ENCODE measurements at regions not wholly inside any gene's neighbourhood (a gene's known extent, or its start where the extent isn't known, plus 50 kb on each side); places are given as distances from the start of the nearest gene placed in this dataset.
A peak's percentile ranks its signal among the peaks of the same experiment; 100 is the strongest.

GRCh38 chr5:121737120-121737519 is 114.6 kb upstream of the FTMT start:
- no peak for ATAC-seq
- DNase-seq (ENCODE audit: low read depth in 1 of 2, low spot score in 1 of 2) = no peak
- POLR2A ChIA-PET = no interaction called here
- Histone ChIP-seq H3K27ac (no peak overlapping the region), H3K9me3 (no peaks in the 10 kb centered on the region), H3K4me1 (no peaks in the 10 kb centered on the region), H3K4me3 (no peak overlapping the region), H3K4me2 (no peak overlapping the region)
- peak; percentile 97 for TF ChIP-seq MAFK (IDR thresholded peaks at IDR 0.05; ENCODE audit: partially characterized antibody)
- TF ChIP-seq CEBPB (IDR thresholded peaks at IDR 0.05) = no peak
- no peak for TF ChIP-seq FOXS1 (CRISPR knock-in tag; IDR thresholded peaks at IDR 0.05)
- TF ChIP-seq NFE2L2 (conservative IDR thresholded peaks at IDR 0.05; ENCODE audit: low read length) = peak; percentile 72
- 51% methylated on average over 2 of the region's 2 CpGs for WGBS (ENCODE audit: missing lambda C conversion rate)
- FAIRE-seq = no peak
- CTCF ChIA-PET = no interaction called here

DNA sequence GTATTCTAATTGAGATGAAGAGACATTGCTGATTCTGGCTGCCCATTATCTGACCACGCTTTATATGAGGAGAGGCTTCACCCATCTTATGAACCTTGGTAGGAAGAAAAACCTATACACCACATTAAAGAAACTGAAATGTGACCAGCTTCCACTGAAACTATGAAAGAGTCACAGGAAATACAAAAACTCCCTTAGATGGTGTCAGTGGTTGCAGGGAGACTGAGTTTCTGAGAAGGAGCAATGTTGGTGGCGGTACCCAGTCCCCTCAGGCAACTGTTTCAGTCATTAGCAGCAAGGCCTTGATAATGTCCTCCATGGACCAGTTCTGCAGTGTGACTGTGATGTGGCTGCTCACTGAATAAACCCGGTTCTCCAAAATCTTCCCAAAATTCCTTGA is 110.5 kb upstream of the FTMT start:
- CTCF ChIA-PET = interaction anchor here (1.1 kb wide), 1 partner anchor 23 kb away, joined by 3 read pairs; no protein-coding TSS in a partner anchor
- POLR2A ChIA-PET = no interaction called here
- H3K4me1 ChIP-seq = no peaks in the 10 kb centered on the region
- no peak for TF ChIP-seq CHD2 (IDR thresholded peaks at IDR 0.05; ENCODE audit: low read length, partially characterized antibody)
- TF ChIP-seq MAX (IDR thresholded peaks at IDR 0.05) = no peak
- TF ChIP-seq RARB (CRISPR knock-in tag; IDR thresholded peaks at IDR 0.05) = no peak
- TF ChIP-seq JUNB (IDR thresholded peaks at IDR 0.05) = no peak
- no peak for TF ChIP-seq HES2 (IDR thresholded peaks at IDR 0.05)
- TF ChIP-seq GATA3 (IDR thresholded peaks at IDR 0.05; ENCODE audit: borderline replicate concordance) = no peak
- FAIRE-seq (no peak), ATAC-seq (no peak), DNase-seq (ENCODE audit: low read depth in 1 of 2, low spot score in 1 of 2) (no peak)
- no peak overlapping the region for H3K4me2 ChIP-seq
- no peak overlapping the region for H3K4me3 ChIP-seq
- H3K27ac ChIP-seq = no peak overlapping the region
- no peaks in the 10 kb centered on the region for H3K9me3 ChIP-seq
- 27% methylated on average over 3 of the region's 3 CpGs for WGBS (ENCODE audit: missing lambda C conversion rate)

- Histone ChIP-seq H3K4me2 (no peak overlapping the region), H3K4me3 (no peak overlapping the region), H3K4me1 (no peaks in the 10 kb centered on the region), H3K27ac (no peak overlapping the region), H3K9me3 (no peaks in the 10 kb centered on the region)
- no peak for TF ChIP-seq POLR2AphosphoS2 (conservative IDR thresholded peaks at IDR 0.05; ENCODE audit: low read length)
- no peak for TF ChIP-seq HMGXB4 (CRISPR knock-in tag; IDR thresholded peaks at IDR 0.05; ENCODE audit: borderline replicate concordance)
- TF ChIP-seq GATA3 (IDR thresholded peaks at IDR 0.05; ENCODE audit: borderline replicate concordance) = no peak
- no peak for TF ChIP-seq FOSL2 (IDR thresholded peaks at IDR 0.05)
- no peak for TF ChIP-seq FOSL2 (CRISPR knock-in tag; IDR thresholded peaks at IDR 0.05)
- TF ChIP-seq KDM5A (IDR thresholded peaks at IDR 0.05) = no peak
- TF ChIP-seq, protein P1, sequence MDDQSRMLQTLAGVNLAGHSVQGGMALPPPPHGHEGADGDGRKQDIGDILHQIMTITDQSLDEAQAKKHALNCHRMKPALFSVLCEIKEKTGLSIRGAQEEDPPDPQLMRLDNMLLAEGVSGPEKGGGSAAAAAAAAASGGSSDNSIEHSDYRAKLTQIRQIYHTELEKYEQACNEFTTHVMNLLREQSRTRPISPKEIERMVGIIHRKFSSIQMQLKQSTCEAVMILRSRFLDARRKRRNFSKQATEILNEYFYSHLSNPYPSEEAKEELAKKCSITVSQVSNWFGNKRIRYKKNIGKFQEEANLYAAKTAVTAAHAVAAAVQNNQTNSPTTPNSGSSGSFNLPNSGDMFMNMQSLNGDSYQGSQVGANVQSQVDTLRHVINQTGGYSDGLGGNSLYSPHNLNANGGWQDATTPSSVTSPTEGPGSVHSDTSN (IDR thresholded peaks at IDR 0.05) = no peak
- TF ChIP-seq E2F6 (IDR thresholded peaks at IDR 0.05; ENCODE audit: borderline replicate concordance, low read depth) = no peak
- no peak for TF ChIP-seq BHLHE40 (IDR thresholded peaks at IDR 0.05; ENCODE audit: low read depth, low read length)
- no peak for TF ChIP-seq EHF (CRISPR knock-in tag; IDR thresholded peaks at IDR 0.05)
- TF ChIP-seq TP53 (CRISPR knock-in tag; IDR thresholded peaks at IDR 0.05) = no peak
- TF ChIP-seq JUNB (IDR thresholded peaks at IDR 0.05) = no peak
- FAIRE-seq (no peak), DNase-seq (ENCODE audit: low read depth in 1 of 2, low spot score in 1 of 2) (no peak), ATAC-seq (no peak)
- CTCF ChIA-PET = no interaction called here
- POLR2A ChIA-PET = no interaction called here
Observed at GRCh38 chr5:121744577-121744976, 107.1 kb upstream of the FTMT start.
